ENCODE measurements at regions not wholly inside any gene's neighbourhood (a gene's known extent, or its start where the extent isn't known, plus 50 kb on each side); places are given as distances from the start of the nearest gene placed in this dataset.

GRCh38 chr5:87074934-87075541, 192.6 kb upstream of the RASA1 start:
- Histone ChIP-seq H3K4me3 (no peak overlapping the region), H3K4me1 (no peaks in the 10 kb centered on the region), H3K36me3 (no peaks in the 10 kb centered on the region), H3K27ac (no peak overlapping the region), H3K27me3 (no peaks in the 10 kb centered on the region), H3K9me3 (no peaks in the 10 kb centered on the region)
- no peak for ATAC-seq
- 33 to 68% methylated on average over 1 to 2 of the region's 2 CpGs for WGBS, 2 donors (ENCODE audit: low coverage in 1 of 2)
- TF ChIP-seq CTCF (IDR thresholded peaks at IDR 0.05), result no peak
- no peak for TF ChIP-seq EP300 (IDR thresholded peaks at IDR 0.05)
- no peak for TF ChIP-seq POLR2A (IDR thresholded peaks at IDR 0.05)
- no peak for TF ChIP-seq POLR2AphosphoS5 (IDR thresholded peaks at IDR 0.05)

- Histone ChIP-seq H3K27ac (no peak overlapping the region), H3K4me3 (no peak overlapping the region), H3K4me1 (no peaks in the 10 kb centered on the region), H3K9me3 (no peaks in the 10 kb centered on the region), H3K27me3 (no peaks in the 10 kb centered on the region), H3K36me3 (no peaks in the 10 kb centered on the region)
- TF ChIP-seq POLR2A (IDR thresholded peaks at IDR 0.05) (no peak), CTCF (IDR thresholded peaks at IDR 0.05) (no peak), EP300 (IDR thresholded peaks at IDR 0.05) (no peak), POLR2AphosphoS5 (IDR thresholded peaks at IDR 0.05) (no peak)
- ATAC-seq, result no peak
- WGBS, 2 donors (ENCODE audit: low coverage in 1 of 2), result 79 to 100% methylated on average over 1 to 2 of the region's 4 CpGs
Measured at GRCh38 chr5:87076411-87076810, 191.3 kb upstream of the RASA1 start.

- H3K36me3 ChIP-seq, result no peaks in the 10 kb centered on the region
- no peaks in the 10 kb centered on the region for H3K4me1 ChIP-seq
- H3K9me3 ChIP-seq, result no peaks in the 10 kb centered on the region
- TF ChIP-seq EP300 (IDR thresholded peaks at IDR 0.05) (no peak), POLR2A (IDR thresholded peaks at IDR 0.05) (no peak)
- no peaks in the 10 kb centered on the region for H3K27me3 ChIP-seq
- no peak overlapping the region for H3K27ac ChIP-seq
- no peak overlapping the region for H3K4me3 ChIP-seq
- ATAC-seq, result no peak
- 67 to 82% methylated on average over 2 of the region's 2 CpGs for WGBS, 2 donors (ENCODE audit: low coverage in 1 of 2)
Measured at GRCh38 chr5:87076931-87077330, 190.8 kb upstream of the RASA1 start.

- Histone ChIP-seq H3K4me1 (no peaks in the 10 kb centered on the region), H3K27ac (no peak overlapping the region), H3K27me3 (no peaks in the 10 kb centered on the region), H3K36me3 (no peaks in the 10 kb centered on the region), H3K4me3 (no peak overlapping the region), H3K9me3 (no peaks in the 10 kb centered on the region)
- TF ChIP-seq CTCF (IDR thresholded peaks at IDR 0.05) (no peak), POLR2AphosphoS5 (IDR thresholded peaks at IDR 0.05) (no peak), EP300 (IDR thresholded peaks at IDR 0.05) (no peak), POLR2A (IDR thresholded peaks at IDR 0.05) (no peak)
- WGBS, 2 donors (ENCODE audit: low coverage in 1 of 2), result 77 to 96% methylated on average over 2 of the region's 2 CpGs
- ATAC-seq, result no peak
Measured at GRCh38 chr5:87079219-87079618, 188.5 kb upstream of the RASA1 start.

GRCh38 chr5:87081016-87081415, 186.7 kb upstream of the RASA1 start:
- Histone ChIP-seq H3K9me3 (no peaks in the 10 kb centered on the region), H3K4me3 (no peak overlapping the region), H3K27ac (no peak overlapping the region), H3K36me3 (no peaks in the 10 kb centered on the region), H3K27me3 (no peaks in the 10 kb centered on the region), H3K4me1 (no peaks in the 10 kb centered on the region)
- TF ChIP-seq POLR2AphosphoS5 (IDR thresholded peaks at IDR 0.05) (no peak), POLR2A (IDR thresholded peaks at IDR 0.05) (no peak)
- ATAC-seq, result no peak
- 52 to 63% methylated on average over 3 of the region's 3 CpGs for WGBS, 2 donors (ENCODE audit: low coverage in 1 of 2)

- 50 to 62% methylated on average over 4 of the region's 4 CpGs for WGBS, 2 donors (ENCODE audit: low coverage in 1 of 2)
- Histone ChIP-seq H3K9me3 (no peaks in the 10 kb centered on the region), H3K36me3 (no peaks in the 10 kb centered on the region), H3K27me3 (no peaks in the 10 kb centered on the region), H3K4me1 (no peaks in the 10 kb centered on the region), H3K4me3 (no peak overlapping the region), H3K27ac (no peak overlapping the region)
- no peak for ATAC-seq
- TF ChIP-seq POLR2AphosphoS5 (IDR thresholded peaks at IDR 0.05) (no peak), POLR2A (IDR thresholded peaks at IDR 0.05) (no peak), EP300 (IDR thresholded peaks at IDR 0.05) (no peak), CTCF (IDR thresholded peaks at IDR 0.05) (no peak)
Measured at GRCh38 chr5:87081511-87082372, 185.9 kb upstream of the RASA1 start.
